OCI-LY1 (cell line): ENCODE measurements at regions not wholly inside any gene's neighbourhood (a gene's known extent, or its start where the extent isn't known, plus 50 kb on each side); places are given as distances from the start of the nearest gene placed in this dataset.

Source experiments
- H2AFZ ChIP-seq: fragments of 200-600 bp; sonication (generic), shearing (Covaris generic); 2 replicates; pipeline ENCODE4 v1.6.0; 2014; ENCODE audit warnings: antibody characterized with exemption, mild to moderate bottlenecking, low read length
- H3F3A ChIP-seq: fragments of 200-600 bp; sonication (generic), shearing (Covaris generic); 2 replicates; pipeline ENCODE4 v1.6.0; 2014; ENCODE audit warnings: mild to moderate bottlenecking, antibody characterized with exemption, low read length, moderate library complexity; ENCODE audit not compliant: insufficient read depth
- H3K27ac ChIP-seq: fragments of 200-600 bp; sonication (generic); 2 replicates; pipeline ENCODE4 v1.5.1; 2014; ENCODE audit warnings: low read length, mixed run types, mild to moderate bottlenecking, low read depth; ENCODE audit not compliant: poor library complexity, severe bottlenecking
- H3K27me3 ChIP-seq: fragments of 200-600 bp; sonication (generic); 2 replicates; pipeline ENCODE4 v1.6.0; 2014; ENCODE audit warnings: antibody characterized with exemption, mild to moderate bottlenecking, low read length, moderate library complexity; ENCODE audit not compliant: insufficient read depth
- H3K36me3 ChIP-seq: fragments of 200-600 bp; sonication (generic); 2 replicates; pipeline ENCODE4 v1.6.1; 2014; ENCODE audit warnings: mild to moderate bottlenecking, antibody characterized with exemption, low read length, moderate library complexity, mixed read lengths; ENCODE audit not compliant: insufficient read depth
- H3K4me1 ChIP-seq: fragments of 200-600 bp; sonication (generic); 2 replicates; pipeline ENCODE4 v1.5.1; 2014; ENCODE audit warnings: mild to moderate bottlenecking, low read length, moderate library complexity; ENCODE audit not compliant: insufficient read depth, severe bottlenecking
- H3K4me2 ChIP-seq: fragments of 200-600 bp; sonication (generic), shearing (Covaris generic); 2 replicates; pipeline ENCODE4 v1.6.1; 2014; ENCODE audit warnings: low read length
- H3K4me3 ChIP-seq: fragments of 200-600 bp; sonication (generic); 2 replicates; pipeline ENCODE4 v1.5.1; 2014; ENCODE audit warnings: low read length, low read depth, mild to moderate bottlenecking, mixed read lengths; ENCODE audit not compliant: poor library complexity, severe bottlenecking
- H3K79me2 ChIP-seq: fragments of 200-600 bp; shearing (Covaris generic); 2 replicates; pipeline ENCODE4 v1.6.1; 2016; ENCODE audit warnings: mixed run types, low read length, mixed read lengths; ENCODE audit not compliant: insufficient read depth
- H3K9ac ChIP-seq: fragments of 200-600 bp; sonication (generic), shearing (Covaris generic); 2 replicates; pipeline ENCODE4 v1.6.1; 2014; ENCODE audit warnings: mild to moderate bottlenecking, low read length, mixed read lengths
- H3K9me2 ChIP-seq: fragments of 200-600 bp; sonication (generic), shearing (Covaris generic); 2 replicates; pipeline ENCODE4 v1.6.1; 2014; ENCODE audit warnings: low read depth, mild to moderate bottlenecking, low read length, mixed read lengths
- H3K9me3 ChIP-seq: fragments of 200-600 bp; shearing (Covaris generic); 2 replicates; pipeline ENCODE4 v1.6.1; 2014; ENCODE audit warnings: low read length, mixed read lengths
- H4K20me1 ChIP-seq: fragments of 200-600 bp; sonication (generic), shearing (Covaris generic); 2 replicates; pipeline ENCODE4 v1.6.0; 2016; ENCODE audit warnings: mild to moderate bottlenecking, low read length; ENCODE audit not compliant: insufficient read depth
- EZH2 ChIP-seq: fragments of 200-600 bp; sonication (generic), shearing (Covaris generic); IDR thresholded peaks from 2 replicates; pipeline ENCODE4 v1.8.0; 2017; ENCODE audit warnings: borderline replicate concordance, mixed run types, mild to moderate bottlenecking, antibody characterized with exemption, low read length, moderate library complexity, mixed read lengths
- TF ChIP-seq, protein P1 (sequence below): fragments of 200-600 bp; sonication (generic), shearing (Covaris generic); IDR thresholded peaks from 2 replicates; pipeline ENCODE4 v1.5.1; 2017; ENCODE audit warnings: mild to moderate bottlenecking, antibody characterized with exemption, low read length, moderate library complexity, mixed read lengths

DNA sequence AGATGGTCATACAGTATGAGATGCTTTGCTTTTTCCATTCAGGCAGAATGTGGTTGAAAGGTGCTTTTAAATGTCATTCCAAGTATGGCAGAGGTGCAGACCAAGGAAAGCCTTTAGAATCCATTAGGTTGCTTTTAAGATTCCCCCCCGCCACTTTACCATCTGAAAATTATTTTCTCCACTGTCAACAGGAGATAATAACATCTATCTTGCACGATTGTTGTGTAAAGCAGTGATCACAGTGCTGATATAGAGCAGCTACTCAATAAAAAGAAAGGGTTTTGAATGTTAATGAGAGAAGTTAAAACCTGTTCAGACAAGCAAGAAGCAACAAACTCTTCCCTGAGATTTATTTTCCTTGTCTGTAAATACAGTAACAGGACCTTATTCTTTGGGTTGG lies 372.5 kb upstream of the GCFC2 start:
- Histone ChIP-seq H4K20me1 (no peaks in the 10 kb centered on the region), H3K4me2 (no peak overlapping the region), H3K9me2 (no peaks in the 10 kb centered on the region), H3F3A (no peaks in the 10 kb centered on the region), H3K79me2 (no peaks in the 10 kb centered on the region), H3K9me3 (no peaks in the 10 kb centered on the region), H3K4me1 (no peaks in the 10 kb centered on the region), H3K4me3 (no peak overlapping the region), H3K27me3 (no peaks in the 10 kb centered on the region), H3K36me3 (no peaks in the 10 kb centered on the region), H2AFZ (no peak overlapping the region), H3K9ac (no peak overlapping the region), H3K27ac (no peak overlapping the region)
- TF ChIP-seq, protein P1, sequence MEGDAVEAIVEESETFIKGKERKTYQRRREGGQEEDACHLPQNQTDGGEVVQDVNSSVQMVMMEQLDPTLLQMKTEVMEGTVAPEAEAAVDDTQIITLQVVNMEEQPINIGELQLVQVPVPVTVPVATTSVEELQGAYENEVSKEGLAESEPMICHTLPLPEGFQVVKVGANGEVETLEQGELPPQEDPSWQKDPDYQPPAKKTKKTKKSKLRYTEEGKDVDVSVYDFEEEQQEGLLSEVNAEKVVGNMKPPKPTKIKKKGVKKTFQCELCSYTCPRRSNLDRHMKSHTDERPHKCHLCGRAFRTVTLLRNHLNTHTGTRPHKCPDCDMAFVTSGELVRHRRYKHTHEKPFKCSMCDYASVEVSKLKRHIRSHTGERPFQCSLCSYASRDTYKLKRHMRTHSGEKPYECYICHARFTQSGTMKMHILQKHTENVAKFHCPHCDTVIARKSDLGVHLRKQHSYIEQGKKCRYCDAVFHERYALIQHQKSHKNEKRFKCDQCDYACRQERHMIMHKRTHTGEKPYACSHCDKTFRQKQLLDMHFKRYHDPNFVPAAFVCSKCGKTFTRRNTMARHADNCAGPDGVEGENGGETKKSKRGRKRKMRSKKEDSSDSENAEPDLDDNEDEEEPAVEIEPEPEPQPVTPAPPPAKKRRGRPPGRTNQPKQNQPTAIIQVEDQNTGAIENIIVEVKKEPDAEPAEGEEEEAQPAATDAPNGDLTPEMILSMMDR: no peak
- no peak for TF ChIP-seq EZH2

DNA sequence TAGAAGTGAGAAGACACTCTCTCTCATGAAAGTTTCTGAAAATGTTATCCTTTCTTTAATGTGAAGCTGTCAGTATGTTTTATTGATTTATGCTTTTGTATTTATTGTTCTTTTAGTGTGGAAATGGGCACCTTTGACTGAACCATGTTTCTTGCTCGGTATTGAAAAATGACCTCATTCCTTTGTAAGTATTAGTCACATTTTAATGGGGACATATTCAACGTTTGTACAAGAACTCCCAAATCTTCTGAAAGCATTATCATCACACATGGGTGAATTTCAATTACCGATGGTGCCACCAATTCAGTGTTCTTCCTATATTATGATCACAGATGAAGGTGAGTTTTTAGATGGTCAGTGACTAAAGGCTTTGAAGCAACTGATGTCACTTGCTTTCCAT lies 371.8 kb upstream of the GCFC2 start:
- no peaks in the 10 kb centered on the region for H3K36me3 ChIP-seq
- H3K9ac ChIP-seq: no peak overlapping the region
- H3K27me3 ChIP-seq: no peaks in the 10 kb centered on the region
- H3K4me2 ChIP-seq: no peak overlapping the region
- H3F3A ChIP-seq: no peaks in the 10 kb centered on the region
- no peak overlapping the region for H3K27ac ChIP-seq
- H3K4me1 ChIP-seq: no peaks in the 10 kb centered on the region
- TF ChIP-seq, protein P1: no peak
- TF ChIP-seq EZH2: no peak
- H2AFZ ChIP-seq: no peak overlapping the region
- H4K20me1 ChIP-seq: no peaks in the 10 kb centered on the region
- no peak overlapping the region for H3K4me3 ChIP-seq
- H3K79me2 ChIP-seq: no peaks in the 10 kb centered on the region
- H3K9me2 ChIP-seq: no peaks in the 10 kb centered on the region
- no peaks in the 10 kb centered on the region for H3K9me3 ChIP-seq

DNA sequence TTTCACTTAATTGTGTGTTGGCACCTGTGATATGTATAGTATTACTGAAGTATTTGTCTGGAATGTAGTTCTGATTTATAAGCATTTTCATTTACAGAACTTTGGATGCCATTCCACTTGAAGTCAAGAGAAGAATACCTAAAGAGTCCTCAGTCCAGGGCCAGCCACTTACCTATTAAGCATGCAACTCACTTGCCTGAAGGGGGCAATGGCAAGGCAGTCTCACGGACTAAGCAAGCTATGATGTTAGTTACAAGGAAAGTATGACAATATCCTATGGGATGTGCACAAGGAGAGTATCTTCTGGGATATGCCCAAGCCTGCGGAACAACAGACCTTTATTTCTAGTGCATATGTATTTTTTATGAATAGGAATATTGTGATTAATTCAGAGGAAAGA lies 369.4 kb upstream of the GCFC2 start:
- Histone ChIP-seq H3K9ac (no peak overlapping the region), H3K4me2 (no peak overlapping the region), H3K79me2 (no peaks in the 10 kb centered on the region), H4K20me1 (no peaks in the 10 kb centered on the region), H3K27ac (no peak overlapping the region), H3K4me3 (no peak overlapping the region), H3K4me1 (no peaks in the 10 kb centered on the region), H3K36me3 (no peaks in the 10 kb centered on the region), H3K9me3 (no peaks in the 10 kb centered on the region), H3K9me2 (no peaks in the 10 kb centered on the region), H3F3A (no peaks in the 10 kb centered on the region), H3K27me3 (no peaks in the 10 kb centered on the region), H2AFZ (no peak overlapping the region)
- TF ChIP-seq EZH2: no peak
- TF ChIP-seq, protein P1: no peak; the same call in 1 of the 2 replicates
